ENCODE measurements at regions not wholly inside any gene's neighbourhood (a gene's known extent, or its start where the extent isn't known, plus 50 kb on each side); places are given as distances from the start of the nearest gene placed in this dataset.

GRCh38 chr10:131808370-131808930 lies 92.4 kb upstream of the PPP2R2D start:
- CTCF ChIA-PET, result no interaction called here
- no peak for DNase-seq
- Mint-ChIP-seq H3K4me1 (ENCODE audit: low read depth) (no peaks in the 10 kb centered on the region), H3K27me3 (peaks cover 17% of the 10 kb centered on the region), H3K9me3 (no peaks in the 10 kb centered on the region), H3K36me3 (ENCODE audit: low read depth) (no peaks in the 10 kb centered on the region), H3K4me3 (no peak overlapping the region), H3K27ac (no peak overlapping the region)
- Histone ChIP-seq H3K4me3 (ENCODE audit: low read length) (no peak overlapping the region), H3K36me3 (ENCODE audit: insufficient read depth, low read length) (no peaks in the 10 kb centered on the region), H3K9me3 (ENCODE audit: control insufficient read depth in 1 of 2, insufficient read depth in 1 of 2, low read length in 2 of 2) (peaks cover 0 to 7% of the 10 kb centered on the region in 2 experiments), H3K27me3 (ENCODE audit: control insufficient read depth in 1 of 2, insufficient read depth in 2 of 2, low read length in 2 of 2) (peaks cover 0 to 6% of the 10 kb centered on the region in 2 experiments), H3K4me1 (ENCODE audit: insufficient read depth, low read length) (no peaks in the 10 kb centered on the region), H3K27ac (ENCODE audit: low read depth in 1 of 2, low read length in 2 of 2) (no peak overlapping the region)
- no peak for ATAC-seq (ENCODE audit: poor library complexity)
- no peak for TF ChIP-seq CTCF (IDR thresholded peaks at IDR 0.05)
- POLR2A ChIA-PET, result no interaction called here
- intact Hi-C loops (cut with DNase I, micrococcal nuclease), result no loop called here

DNA sequence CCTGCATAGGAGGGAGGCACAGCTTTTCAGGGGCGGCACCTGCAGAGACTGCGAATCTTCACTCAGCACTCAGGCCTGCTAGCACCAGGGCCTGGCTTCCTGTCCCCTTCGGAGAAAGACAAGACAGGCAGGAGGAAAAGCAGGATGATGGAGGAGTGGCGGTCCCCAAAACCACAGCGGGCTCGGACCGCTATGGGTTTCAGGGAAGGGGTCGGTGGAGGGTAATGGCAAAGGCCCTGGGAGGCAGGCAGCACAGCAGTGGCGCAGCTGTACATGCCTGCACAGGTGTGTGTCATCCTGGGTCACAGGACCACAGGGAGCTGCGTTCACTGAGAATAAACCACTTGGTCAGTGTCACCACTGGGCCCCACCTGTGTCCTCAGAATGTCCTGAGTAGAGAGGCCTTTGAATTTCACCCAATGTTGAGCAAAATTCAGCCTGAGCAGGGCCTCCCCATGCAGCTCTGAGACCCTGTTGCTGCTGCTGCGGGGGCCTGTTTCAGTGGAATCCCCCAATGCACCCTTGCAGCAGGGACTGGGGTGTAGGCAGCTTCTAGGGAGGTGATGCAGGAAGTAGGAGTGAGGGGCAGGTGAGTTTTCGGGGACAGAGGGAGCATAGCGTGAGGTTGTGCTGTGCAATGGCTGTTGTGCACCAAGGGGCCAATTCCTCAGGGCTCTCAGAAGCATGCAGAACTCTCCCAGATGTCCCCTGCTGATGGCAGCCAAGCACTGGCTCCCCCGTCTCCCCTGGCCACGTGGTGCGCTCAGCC lies 90.6 kb upstream of the PPP2R2D start:
- Mint-ChIP-seq H3K27me3 (peaks cover 21% of the 10 kb centered on the region), H3K4me1 (ENCODE audit: low read depth) (no peaks in the 10 kb centered on the region), H3K9me3 (no peaks in the 10 kb centered on the region), H3K27ac (no peak overlapping the region), H3K36me3 (ENCODE audit: low read depth) (no peaks in the 10 kb centered on the region), H3K4me3 (no peak overlapping the region)
- H3K4me1 ChIP-seq (ENCODE audit: insufficient read depth, low read length), result no peaks in the 10 kb centered on the region
- intact Hi-C loops (cut with DNase I, micrococcal nuclease), result no loop called here
- no peak overlapping the region for H3K4me3 ChIP-seq (ENCODE audit: low read length)
- peaks cover 0 to 6% of the 10 kb centered on the region in 2 experiments for H3K27me3 ChIP-seq (ENCODE audit: control insufficient read depth in 1 of 2, insufficient read depth in 2 of 2, low read length in 2 of 2)
- no peak for DNase-seq
- TF ChIP-seq CTCF (IDR thresholded peaks at IDR 0.05), result no peak
- CTCF ChIA-PET, result no interaction called here
- no peak overlapping the region for H3K27ac ChIP-seq (ENCODE audit: low read depth in 1 of 2, low read length in 2 of 2)
- peaks cover 0 to 7% of the 10 kb centered on the region in 2 experiments for H3K9me3 ChIP-seq (ENCODE audit: control insufficient read depth in 1 of 2, insufficient read depth in 1 of 2, low read length in 2 of 2)
- POLR2A ChIA-PET, result no interaction called here
- ATAC-seq (ENCODE audit: poor library complexity), result no peak
- H3K36me3 ChIP-seq (ENCODE audit: insufficient read depth, low read length), result no peaks in the 10 kb centered on the region

DNA sequence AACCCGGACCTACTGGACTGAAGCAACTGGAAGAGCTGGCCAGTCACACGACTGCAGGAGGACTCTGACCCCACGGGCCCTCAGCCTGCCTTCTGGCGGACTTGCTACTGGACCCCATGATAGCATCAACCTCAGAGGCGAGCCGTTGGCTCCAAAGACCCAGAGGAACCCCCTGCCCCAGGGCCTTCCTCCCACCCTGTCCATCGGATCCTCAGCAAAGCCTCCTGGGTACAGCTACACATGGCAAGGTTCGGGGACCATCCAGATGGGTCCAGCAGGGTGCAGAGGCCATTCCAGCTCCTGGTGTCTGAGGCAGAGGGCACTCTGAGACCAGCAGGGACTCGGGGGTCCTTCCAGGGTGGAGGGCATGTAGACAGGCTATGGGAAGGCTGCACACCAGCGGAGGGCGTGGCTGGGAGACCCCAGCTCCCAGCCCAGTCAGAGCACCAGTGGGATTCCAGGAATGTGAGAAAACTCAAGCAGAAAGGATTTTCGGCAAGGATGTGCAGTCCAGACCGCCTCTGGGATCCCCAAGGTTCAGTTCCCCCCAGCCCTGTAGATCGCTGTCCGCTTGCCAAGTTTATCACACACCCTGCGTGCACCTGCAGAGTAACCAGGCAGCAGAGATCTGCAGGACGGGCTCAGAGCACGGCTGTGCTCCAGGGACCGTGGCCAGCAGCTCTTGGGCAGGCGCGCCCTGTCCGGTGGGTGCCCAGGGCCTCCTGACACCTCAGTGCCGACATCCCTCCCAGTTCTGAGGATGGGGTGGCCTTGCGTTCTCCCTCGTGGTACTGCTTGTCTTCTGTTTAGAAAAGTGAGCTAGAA lies 89.8 kb upstream of the PPP2R2D start:
- Mint-ChIP-seq H3K4me1 (ENCODE audit: low read depth) (no peaks in the 10 kb centered on the region), H3K27me3 (peaks cover 21% of the 10 kb centered on the region), H3K4me3 (no peak overlapping the region), H3K36me3 (ENCODE audit: low read depth) (no peaks in the 10 kb centered on the region), H3K27ac (no peak overlapping the region), H3K9me3 (no peaks in the 10 kb centered on the region)
- intact Hi-C loops (cut with DNase I, micrococcal nuclease), result no loop called here
- DNase-seq (no peak), ATAC-seq (ENCODE audit: poor library complexity) (no peak)
- POLR2A ChIA-PET, result no interaction called here
- CTCF ChIA-PET, result no interaction called here
- Histone ChIP-seq H3K4me3 (ENCODE audit: low read length) (no peak overlapping the region), H3K4me1 (ENCODE audit: insufficient read depth, low read length) (no peaks in the 10 kb centered on the region), H3K9me3 (ENCODE audit: control insufficient read depth in 1 of 2, insufficient read depth in 1 of 2, low read length in 2 of 2) (peaks cover 0 to 7% of the 10 kb centered on the region in 2 experiments), H3K36me3 (ENCODE audit: insufficient read depth, low read length) (no peaks in the 10 kb centered on the region), H3K27me3 (ENCODE audit: control insufficient read depth in 1 of 2, insufficient read depth in 2 of 2, low read length in 2 of 2) (peaks cover 0 to 6% of the 10 kb centered on the region in 2 experiments), H3K27ac (ENCODE audit: low read depth in 1 of 2, low read length in 2 of 2) (no peak overlapping the region)
- TF ChIP-seq CTCF (IDR thresholded peaks at IDR 0.05), result no peak
